Astrocyte of the cerebellum (primary cell): ENCODE measurements at regions not wholly inside any gene's neighbourhood (a gene's known extent, or its start where the extent isn't known, plus 50 kb on each side); places are given as distances from the start of the nearest gene placed in this dataset.

Source experiments
- DNase-seq: peaks from one replicate; pipeline ENCODE4 v3.0.0-alpha.2; 2011; ENCODE audit warnings: low read depth
- H3K4me3 ChIP-seq: 2 replicates; pipeline ENCODE4 v1.5.1; 2011; ENCODE audit warnings: mild to moderate bottlenecking, low read depth, low read length, moderate library complexity
- in situ Hi-C: cut with HindIII; loops from 2 replicates; pipeline ENCODE4 v1.10.0; 2017; ENCODE audit warnings: low sequenced_read_pairs
- TF ChIP-seq, protein P1 (sequence below): IDR thresholded peaks from 2 replicates; pipeline ENCODE4 v1.5.1; 2012; ENCODE audit warnings: low read length, low read depth, moderate library complexity, mild to moderate bottlenecking; ENCODE audit errors: missing control alignments

GRCh38 chr10:83937161-83937560 lies 202.1 kb upstream of the GHITM start:
- TF ChIP-seq, protein P1, sequence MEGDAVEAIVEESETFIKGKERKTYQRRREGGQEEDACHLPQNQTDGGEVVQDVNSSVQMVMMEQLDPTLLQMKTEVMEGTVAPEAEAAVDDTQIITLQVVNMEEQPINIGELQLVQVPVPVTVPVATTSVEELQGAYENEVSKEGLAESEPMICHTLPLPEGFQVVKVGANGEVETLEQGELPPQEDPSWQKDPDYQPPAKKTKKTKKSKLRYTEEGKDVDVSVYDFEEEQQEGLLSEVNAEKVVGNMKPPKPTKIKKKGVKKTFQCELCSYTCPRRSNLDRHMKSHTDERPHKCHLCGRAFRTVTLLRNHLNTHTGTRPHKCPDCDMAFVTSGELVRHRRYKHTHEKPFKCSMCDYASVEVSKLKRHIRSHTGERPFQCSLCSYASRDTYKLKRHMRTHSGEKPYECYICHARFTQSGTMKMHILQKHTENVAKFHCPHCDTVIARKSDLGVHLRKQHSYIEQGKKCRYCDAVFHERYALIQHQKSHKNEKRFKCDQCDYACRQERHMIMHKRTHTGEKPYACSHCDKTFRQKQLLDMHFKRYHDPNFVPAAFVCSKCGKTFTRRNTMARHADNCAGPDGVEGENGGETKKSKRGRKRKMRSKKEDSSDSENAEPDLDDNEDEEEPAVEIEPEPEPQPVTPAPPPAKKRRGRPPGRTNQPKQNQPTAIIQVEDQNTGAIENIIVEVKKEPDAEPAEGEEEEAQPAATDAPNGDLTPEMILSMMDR = no peak
- no peak for DNase-seq
- H3K4me3 ChIP-seq = no peak overlapping the region
- in situ Hi-C loops = no loop called here

DNA sequence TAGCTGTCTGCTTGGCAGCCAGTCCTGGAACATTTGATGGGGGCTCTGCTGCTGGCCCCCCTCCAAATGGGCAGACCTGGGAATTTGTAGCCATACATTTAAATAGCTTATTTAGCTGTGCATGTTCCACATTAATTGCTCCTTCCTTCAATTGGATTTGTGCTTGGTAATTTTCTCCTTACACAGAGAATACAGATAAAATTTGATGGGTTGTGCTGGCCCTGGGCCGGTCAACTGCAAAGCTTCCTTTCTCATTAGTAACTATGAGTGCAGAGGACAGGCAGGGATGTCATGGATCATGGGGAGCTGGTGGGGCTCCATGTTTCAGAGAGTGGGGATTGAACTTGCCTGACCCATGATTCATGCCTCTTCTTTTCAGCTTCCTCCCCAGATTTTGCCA lies 201.5 kb upstream of the GHITM start:
- no peak overlapping the region for H3K4me3 ChIP-seq
- in situ Hi-C loops = no loop called here
- TF ChIP-seq, protein P1 = no peak
- no peak for DNase-seq

DNA sequence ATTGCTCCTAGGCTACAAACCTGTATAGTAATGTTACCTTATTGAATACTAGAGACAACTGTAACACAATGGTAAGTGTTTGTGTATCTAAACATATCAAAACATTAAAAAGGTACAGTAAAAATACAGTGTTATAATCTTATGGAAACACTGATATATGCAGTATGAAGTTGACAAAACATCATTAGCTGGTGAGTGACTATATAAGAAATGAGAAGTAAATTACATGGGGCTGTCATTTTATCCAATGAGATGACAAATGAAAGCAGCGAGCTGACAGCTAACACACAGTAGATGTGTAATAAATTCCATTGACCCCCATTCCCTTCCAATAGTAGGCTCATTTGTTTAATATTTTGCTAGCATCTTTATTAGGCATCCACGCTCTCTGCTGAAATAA lies 198.1 kb upstream of the GHITM start:
- no peak overlapping the region for H3K4me3 ChIP-seq
- in situ Hi-C loops = no loop called here
- TF ChIP-seq, protein P1 = no peak
- no peak for DNase-seq

DNA sequence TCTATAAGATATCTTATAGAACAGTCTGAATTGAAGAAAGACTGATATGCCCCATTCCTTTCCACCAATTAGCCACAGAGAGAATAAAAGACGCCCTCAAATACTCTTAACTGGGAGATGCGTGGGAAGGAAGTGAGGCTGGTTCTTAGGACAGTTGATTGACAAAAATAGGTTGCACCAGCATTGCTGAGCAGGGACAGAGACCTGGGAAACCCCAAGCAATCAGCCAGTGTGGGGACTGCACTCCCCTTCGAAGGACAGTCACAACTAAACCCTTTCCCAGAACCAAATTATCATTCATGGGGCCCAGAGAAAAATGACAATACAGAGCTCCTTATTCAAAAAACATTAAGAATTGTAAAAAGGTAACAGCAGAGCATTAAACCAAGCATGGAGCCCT lies 196.9 kb upstream of the GHITM start:
- no peak for DNase-seq
- H3K4me3 ChIP-seq = no peak overlapping the region
- TF ChIP-seq, protein P1 = no peak
- in situ Hi-C loops = no loop called here

- in situ Hi-C loops = no loop called here
- no peak for DNase-seq
- no peak overlapping the region for H3K4me3 ChIP-seq
- TF ChIP-seq, protein P1 = no peak
Observed at GRCh38 chr10:83943049-83943448, 196.3 kb upstream of the GHITM start.

DNA sequence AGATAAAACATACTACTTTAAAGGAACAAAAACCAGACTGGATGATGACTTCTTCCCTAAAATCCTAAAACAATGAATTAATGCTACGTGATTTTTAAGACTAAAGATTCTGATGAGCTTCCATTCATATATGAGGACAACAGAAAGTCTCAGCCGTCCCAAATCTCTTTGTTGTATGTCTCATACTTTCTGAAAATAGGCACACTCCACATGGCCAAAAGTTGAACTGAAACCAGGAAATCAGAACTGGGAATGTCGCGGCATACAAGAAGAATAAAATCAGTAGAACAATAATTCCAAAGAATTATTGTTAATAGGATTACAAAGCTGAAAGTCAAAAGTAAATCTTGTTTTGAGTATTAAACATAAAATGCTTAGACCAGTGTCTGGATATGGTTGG lies 195.4 kb upstream of the GHITM start:
- DNase-seq = no peak
- no peak overlapping the region for H3K4me3 ChIP-seq
- in situ Hi-C loops = no loop called here
- TF ChIP-seq, protein P1 = no peak

DNA sequence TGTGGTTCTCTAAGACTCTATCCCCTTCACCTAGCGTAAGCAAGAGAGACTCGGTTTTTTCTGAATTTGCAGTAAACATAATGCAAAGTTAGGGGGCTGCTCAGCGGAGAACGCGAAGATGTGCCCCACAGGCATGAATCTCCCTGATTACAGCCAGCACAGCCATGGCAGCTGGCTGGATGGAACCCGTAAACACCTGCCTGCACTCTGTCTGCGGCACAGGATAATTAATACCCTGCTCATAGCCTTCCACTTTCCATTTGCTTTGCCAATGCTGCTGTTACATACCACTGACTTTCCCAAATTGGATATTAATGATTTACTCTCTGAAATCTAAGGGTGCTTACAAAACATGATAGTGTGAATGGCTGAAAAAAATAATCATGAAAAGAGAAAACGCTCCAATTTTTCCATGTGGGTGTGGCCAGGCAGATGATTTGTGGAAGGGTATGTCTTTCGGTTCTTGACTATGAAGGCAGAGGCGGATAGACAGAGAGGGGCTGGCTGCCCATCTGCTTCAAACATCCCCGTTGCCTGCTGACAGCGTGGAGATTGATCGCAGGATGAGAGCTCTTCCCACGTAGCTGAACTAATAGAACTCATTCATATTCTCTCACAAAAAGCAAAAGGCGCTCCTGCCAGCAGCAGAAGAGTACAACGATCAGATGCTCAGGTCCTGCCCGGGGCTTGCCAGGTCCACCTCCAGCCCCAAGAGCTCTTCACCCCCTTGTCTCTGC lies 193.2 kb upstream of the GHITM start:
- in situ Hi-C loops = no loop called here
- no peak overlapping the region for H3K4me3 ChIP-seq
- DNase-seq = no peak
- TF ChIP-seq, protein P1 = no peak
